ENCODE measurements at regions not wholly inside any gene's neighbourhood (a gene's known extent, or its start where the extent isn't known, plus 50 kb on each side); places are given as distances from the start of the nearest gene placed in this dataset.

- TF ChIP-seq REST (IDR thresholded peaks at IDR 0.05; ENCODE audit: insufficient read depth in 1 of 2, low read depth in 2 of 2, low read length in 2 of 2): no peak
- TF ChIP-seq SIN3A (IDR thresholded peaks at IDR 0.05; ENCODE audit: borderline replicate concordance, insufficient read depth, low read length): no peak
Observed at GRCh38 chr4:187840814-187841213, 154.8 kb upstream of the ZFP42 start.
